HG02973 (cell line): ENCODE measurements at regions not wholly inside any gene's neighbourhood (a gene's known extent, or its start where the extent isn't known, plus 50 kb on each side); places are given as distances from the start of the nearest gene placed in this dataset.

Experiments
- ATAC-seq: cut with Tn5 transposase; IDR thresholded peaks from one replicate; pipeline ENCODE4 v1.9.1; 2021; ENCODE audit warnings: moderate library complexity; ENCODE audit not compliant: unreplicated experiment

DNA sequence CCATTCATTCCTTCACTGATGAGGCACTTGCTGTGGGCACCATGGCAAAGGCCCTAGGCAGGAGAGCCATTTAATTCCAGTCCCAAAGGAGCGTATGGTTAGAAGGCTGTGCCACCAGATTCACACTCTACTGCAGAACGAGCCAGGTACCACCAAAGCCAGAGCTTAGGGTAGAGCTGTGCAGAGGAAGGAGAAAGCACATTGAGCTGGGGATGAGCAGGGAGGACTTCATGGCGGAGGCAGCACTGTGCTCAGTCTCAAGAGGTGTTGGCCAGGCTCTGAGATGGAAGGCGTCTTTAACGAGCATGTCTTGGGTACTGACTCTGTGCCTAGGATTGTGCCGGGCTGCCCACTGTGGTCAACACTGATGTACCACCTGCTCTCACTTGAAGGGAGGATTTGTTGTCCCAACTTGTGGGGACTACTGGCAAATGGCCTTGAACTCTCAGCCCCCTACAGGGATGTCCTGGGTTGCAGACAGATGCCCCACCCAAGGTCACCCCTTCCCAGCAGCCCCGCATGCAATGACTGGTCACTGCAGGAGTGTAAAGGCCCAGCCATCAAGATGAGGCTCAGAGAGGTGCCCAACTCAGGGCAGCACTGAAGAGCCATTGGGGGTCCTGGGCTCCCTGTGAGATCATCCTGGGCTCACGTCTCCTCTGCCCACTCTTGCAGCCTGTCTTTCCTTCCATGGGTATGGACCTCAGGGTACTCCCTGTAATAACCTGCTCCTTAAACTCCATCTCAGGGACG is 251.4 kb downstream of the GLI2 start:
- ATAC-seq, result no peak

DNA sequence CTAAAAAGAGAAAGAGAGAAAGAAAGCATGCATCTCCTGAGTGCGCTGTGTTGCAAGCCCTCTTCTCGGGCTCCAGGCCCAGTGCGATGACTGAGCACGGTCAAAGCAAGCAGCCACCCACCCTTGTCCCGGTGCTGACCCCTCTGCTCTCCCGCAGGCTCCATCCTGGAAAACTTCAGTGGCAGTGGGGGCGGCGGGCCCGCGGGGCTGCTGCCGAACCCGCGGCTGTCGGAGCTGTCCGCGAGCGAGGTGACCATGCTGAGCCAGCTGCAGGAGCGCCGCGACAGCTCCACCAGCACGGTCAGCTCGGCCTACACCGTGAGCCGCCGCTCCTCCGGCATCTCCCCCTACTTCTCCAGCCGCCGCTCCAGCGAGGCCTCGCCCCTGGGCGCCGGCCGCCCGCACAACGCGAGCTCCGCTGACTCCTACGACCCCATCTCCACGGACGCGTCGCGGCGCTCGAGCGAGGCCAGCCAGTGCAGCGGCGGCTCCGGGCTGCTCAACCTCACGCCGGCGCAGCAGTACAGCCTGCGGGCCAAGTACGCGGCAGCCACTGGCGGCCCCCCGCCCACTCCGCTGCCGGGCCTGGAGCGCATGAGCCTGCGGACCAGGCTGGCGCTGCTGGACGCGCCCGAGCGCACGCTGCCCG is 252.5 kb downstream of the GLI2 start:
- no peak for ATAC-seq

DNA sequence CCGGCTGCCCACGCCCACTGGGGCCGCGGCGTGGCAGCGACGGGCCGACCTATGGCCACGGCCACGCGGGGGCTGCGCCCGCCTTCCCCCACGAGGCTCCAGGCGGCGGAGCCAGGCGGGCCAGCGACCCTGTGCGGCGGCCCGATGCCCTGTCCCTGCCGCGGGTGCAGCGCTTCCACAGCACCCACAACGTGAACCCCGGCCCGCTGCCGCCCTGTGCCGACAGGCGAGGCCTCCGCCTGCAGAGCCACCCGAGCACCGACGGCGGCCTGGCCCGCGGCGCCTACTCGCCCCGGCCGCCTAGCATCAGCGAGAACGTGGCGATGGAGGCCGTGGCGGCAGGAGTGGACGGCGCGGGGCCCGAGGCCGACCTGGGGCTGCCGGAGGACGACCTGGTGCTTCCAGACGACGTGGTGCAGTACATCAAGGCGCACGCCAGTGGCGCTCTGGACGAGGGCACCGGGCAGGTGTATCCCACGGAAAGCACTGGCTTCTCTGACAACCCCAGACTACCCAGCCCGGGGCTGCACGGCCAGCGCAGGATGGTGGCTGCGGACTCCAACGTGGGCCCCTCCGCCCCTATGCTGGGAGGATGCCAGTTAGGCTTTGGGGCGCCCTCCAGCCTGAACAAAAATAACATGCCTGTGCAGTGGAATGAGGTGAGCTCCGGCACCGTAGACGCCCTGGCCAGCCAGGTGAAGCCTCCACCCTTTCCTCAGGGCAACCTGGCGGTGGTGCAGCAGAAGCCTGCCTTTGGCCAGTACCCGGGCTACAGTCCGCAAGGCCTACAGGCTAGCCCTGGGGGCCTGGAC is 253.2 kb downstream of the GLI2 start:
- ATAC-seq, result no peak

DNA sequence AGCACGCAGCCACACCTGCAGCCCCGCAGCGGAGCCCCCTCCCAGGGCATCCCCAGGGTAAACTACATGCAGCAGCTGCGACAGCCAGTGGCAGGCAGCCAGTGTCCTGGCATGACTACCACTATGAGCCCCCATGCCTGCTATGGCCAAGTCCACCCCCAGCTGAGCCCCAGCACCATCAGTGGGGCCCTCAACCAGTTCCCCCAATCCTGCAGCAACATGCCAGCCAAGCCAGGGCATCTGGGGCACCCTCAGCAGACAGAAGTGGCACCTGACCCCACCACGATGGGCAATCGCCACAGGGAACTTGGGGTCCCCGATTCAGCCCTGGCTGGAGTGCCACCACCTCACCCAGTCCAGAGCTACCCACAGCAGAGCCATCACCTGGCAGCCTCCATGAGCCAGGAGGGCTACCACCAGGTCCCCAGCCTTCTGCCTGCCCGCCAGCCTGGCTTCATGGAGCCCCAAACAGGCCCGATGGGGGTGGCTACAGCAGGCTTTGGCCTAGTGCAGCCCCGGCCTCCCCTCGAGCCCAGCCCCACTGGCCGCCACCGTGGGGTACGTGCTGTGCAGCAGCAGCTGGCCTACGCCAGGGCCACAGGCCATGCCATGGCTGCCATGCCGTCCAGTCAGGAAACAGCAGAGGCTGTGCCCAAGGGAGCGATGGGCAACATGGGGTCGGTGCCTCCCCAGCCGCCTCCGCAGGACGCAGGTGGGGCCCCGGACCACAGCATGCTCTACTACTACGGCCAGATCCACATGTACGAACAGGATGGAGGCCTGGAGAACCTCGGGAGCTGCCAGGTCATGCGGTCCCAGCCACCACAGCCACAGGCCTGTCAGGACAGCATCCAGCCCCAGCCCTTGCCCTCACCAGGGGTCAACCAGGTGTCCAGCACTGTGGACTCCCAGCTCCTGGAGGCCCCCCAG is 254.1 kb downstream of the GLI2 start:
- ATAC-seq, result no peak

DNA sequence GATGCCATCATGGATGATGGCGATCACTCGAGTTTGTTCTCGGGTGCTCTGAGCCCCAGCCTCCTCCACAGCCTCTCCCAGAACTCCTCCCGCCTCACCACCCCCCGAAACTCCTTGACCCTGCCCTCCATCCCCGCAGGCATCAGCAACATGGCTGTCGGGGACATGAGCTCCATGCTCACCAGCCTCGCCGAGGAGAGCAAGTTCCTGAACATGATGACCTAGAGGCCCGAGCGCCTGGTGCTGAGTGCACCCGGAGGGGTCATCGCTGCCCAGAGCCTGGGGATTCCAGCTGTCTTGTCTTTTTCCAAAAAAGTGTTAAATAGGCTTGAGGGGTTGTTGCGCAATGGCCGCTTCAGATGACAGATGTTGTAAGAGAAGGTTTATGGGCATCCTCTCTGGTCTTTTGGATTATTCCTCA is 254.8 kb downstream of the GLI2 start:
- ATAC-seq, result no peak

DNA sequence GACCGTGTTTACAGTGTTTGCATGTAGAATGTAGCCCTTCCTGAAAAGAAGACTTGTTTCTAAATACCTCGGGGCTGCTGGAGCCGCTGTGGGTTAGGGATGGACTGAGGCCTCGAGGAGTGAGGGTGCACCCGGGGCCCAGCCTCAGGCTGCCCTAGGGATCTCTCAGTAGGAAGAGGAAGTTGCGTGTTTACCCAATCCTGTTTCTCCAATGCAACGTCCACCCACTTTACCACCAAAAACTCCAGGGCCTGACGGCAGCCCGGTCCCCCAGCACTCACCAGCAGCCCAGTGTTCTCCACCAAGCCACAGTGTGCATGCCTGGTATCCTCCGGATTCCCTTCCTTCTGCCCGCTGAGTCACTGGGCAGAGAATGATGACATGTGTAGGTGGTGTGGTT is 255.8 kb downstream of the GLI2 start:
- ATAC-seq, result no peak

DNA sequence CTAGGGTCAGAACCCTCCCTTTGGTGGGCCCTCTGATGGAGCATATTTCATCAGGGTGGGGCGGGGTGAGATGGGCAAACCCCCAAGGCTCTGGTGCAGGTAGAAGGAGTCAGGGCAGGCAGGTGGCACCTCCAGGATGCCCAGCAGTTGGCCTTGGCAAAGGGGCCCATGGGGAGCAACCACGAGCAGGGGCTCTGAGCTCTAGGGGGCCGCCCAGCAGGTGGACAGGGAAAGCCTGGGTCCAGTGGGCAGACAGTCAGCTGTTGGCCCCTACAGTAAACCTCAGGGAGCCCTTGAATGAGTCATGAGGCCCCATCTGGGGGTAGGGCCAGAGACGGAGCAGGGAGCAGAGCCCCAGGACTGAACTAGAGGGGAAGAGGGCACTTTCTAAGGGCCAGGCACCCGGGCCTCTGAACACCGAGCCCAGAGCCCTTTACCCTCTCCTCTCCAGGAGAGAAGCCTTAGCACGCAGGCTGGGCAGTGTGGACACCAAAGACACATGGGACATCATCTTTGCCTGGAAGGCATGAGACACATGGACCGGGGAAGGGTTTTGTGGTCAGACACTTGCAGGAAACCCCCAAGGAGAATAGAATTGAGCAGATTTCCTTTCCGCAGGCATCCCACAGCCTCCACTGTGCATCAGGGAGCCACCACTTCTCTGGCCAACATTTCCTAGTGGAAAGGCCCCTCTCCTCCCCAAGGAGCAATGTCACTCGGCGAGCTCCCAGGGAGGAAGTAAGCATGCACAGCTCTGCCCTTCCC is 257.3 kb downstream of the GLI2 start:
- ATAC-seq, result no peak

DNA sequence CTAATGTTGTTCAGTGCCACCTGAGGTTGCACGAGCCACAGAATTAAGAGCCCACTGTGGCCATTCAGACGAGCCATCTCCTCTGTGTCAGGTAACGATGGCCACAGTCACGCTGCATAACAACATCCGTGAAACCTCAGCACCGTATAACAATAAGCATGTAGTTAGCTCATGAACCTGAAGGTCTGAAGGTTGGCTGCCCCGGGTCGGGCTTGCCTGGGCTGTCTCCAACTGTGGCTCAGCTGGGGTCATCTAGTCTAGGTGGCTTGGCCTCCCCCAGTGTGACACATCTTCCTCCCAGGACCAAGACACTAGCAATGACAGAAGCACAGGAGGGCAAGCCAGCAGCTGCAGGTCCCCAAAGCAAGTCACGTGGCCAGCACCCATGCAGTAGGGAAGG is 258.0 kb downstream of the GLI2 start:
- no peak for ATAC-seq

DNA sequence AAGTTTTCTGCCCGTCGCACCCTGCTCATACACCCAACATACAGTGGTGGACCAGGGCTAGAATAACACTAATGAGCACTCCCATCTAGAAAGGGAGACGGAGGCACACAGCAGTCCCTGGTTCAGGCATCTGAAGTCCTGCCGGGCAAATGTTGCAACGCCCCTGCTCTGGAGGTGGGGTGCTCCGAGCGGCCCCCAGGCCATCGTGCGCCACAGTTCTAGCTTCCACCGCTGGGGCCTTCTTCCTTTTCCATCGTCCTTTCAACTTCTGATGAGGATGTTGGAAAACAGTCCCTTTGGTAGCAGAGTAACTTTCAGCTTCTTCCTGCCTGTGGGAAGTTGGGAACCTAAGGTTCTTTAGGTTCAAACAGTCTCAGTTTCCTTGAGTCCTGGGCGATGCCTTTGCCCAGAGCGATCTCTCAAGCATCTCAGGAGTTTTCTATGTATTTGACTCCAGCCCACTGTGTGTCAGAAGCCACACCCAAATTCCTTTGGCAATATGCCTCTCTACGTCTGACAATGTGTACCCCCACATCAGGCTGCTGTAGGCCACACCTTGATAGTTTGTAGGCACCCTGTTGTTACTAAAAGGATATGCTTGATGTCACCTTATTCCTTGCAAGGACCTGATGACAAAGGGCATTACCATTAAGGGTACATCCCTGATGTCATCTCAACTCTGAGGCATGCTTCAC is 258.8 kb downstream of the GLI2 start:
- ATAC-seq, result no peak

DNA sequence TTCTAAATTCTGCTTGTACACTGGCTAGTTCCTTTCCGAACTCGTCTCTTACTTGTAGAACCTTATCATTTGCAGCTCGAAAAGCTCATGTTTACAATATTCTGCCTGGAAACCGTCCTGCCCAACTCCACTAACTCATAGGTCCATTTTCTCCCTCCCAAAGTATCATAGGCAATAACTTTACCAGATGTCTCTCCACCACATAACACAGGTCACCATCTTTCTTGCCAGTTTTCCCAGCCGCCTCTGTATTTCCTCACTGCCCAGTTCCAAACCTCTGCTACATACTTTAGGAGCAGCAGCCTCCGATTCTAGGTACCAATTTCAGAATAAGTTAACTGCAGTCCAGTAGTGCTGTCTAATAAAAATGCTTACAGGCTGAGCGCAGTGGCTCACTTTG is 259.5 kb downstream of the GLI2 start:
- ATAC-seq, result no peak

DNA sequence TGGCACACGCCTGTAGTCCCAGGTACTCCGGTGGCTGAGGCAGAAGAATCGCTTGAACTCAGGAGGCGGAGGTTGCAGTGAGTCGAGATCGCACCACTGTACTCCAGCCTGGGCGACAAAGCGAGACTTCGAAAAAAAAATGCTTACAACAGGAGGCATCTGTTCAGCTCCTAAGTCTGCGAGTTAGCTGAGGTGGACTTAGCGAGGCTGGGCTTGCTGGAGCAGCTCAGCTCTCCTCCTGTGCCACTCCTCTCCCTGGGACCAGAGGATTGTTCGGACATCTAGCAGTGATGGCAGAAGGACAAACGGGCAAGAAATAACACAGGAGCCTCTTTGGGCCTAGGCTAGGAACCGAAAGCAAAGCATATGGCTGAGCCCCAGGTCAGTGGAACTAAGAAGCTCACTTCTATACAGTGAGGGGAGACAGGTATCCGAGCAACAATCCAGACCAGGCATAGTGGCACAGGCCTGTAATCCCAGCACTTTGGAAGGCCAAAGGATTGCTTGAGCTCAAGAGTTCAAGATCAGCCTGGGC is 260.1 kb downstream of the GLI2 start:
- no peak for ATAC-seq

DNA sequence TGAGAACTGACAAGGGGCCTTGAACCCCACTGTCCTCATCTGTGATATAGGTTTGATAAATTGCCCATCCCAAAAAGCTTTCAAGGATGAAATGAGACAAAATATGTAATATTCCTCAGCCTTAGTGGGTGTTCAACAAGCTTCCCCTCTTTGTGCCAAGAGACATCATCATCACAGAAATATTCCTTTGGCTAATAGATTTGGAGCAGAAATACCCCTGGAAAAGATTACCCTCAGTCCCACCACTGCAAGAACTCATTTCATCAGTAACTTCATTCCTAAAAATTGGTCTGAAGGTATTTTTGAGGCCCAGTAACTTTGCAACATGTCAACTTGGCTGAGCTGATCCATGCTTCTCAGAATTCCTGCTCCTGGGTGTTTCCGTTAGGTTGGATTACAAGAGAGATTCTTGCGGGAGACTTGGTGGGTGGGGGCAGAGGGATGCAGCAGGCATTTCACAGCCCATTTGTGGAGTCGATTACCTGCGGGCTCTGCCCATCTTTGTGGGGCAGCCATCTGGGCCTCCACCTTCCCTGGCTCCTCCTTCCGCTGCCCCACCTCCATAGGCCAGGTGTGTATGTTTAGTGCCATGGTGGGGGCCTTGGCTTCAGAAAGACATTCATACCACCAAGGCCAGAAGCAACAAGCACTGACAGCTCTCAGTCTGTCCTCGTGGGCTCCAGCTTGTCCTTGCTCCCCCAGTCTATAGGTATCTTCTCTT is 263.9 kb downstream of the GLI2 start:
- ATAC-seq, result no peak

DNA sequence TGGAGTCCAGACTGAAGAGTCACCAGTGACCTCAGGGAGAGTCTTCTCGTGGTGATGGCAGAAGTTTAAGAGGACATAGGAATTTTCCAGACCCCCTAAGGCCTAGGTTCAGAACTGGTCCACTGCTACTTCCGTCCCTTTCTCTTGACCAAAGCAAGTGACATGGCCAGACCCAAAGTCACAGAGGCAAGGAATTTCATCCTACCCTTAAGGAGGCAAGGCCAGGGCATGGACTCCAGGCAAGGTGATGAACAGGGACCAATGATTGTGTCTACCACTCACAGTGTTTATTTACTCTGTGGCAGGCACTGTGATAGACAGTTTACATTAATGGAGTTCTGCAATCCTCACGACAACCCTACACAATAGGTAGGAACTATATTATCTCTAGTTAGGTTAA is 265.1 kb downstream of the GLI2 start:
- no peak for ATAC-seq

DNA sequence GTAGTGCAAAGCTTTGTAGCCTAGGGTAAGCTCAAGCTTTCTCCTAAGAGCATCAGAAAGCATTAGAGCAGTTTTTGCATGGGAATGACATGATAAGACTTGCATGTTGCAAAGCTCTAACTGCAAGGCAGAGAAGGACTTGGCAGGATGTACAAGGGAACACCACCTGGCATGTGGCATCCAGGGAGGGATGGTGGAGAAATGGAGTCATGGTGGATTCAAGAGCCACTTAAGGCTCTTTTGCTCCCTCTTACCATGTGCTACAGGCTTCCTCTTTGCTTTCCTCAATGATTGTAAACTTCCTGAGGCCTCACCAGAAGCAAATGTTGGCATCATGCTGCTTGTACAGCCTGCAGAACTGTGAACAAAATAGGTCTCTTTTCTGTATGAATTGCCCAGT is 266.0 kb downstream of the GLI2 start:
- ATAC-seq, result no peak

DNA sequence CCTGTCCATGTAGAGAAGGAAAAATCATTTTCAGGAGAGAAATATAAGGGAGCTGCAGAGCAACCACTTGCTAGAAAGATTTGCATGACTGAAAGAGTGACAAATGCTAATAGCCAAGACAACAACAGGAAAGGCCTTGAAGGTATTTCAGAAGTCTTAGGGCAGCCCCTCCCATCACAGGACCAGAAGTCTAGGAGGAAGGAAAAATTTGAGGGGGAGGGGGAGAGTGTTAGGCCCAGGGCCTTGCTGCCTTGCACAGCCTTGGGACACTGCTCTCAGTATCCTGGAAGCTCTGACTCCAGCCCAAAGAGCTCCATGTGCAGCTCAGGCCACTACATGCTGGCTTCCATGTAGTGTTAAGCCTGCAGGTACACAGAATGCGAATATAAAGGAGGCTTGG is 266.9 kb downstream of the GLI2 start:
- ATAC-seq, result no peak

DNA sequence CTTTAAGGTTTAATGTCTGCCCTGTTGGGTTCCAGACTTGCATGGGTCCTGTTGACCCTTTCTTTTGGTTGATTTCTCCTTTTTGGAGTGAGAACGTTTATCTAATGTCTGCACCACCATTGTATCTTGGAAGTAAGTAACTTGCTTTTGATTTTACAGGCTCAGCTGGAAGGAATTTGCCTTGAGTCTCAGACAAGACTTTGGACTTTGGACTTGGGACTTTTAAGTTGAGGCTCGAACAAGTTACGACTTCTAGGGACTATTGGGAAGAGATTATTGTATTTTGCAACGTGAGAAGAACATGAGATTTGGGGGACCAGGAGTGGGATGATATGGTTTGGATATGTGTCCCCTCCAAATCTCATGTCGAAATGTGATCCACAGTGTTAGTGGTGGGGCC is 267.7 kb downstream of the GLI2 start:
- no peak for ATAC-seq

DNA sequence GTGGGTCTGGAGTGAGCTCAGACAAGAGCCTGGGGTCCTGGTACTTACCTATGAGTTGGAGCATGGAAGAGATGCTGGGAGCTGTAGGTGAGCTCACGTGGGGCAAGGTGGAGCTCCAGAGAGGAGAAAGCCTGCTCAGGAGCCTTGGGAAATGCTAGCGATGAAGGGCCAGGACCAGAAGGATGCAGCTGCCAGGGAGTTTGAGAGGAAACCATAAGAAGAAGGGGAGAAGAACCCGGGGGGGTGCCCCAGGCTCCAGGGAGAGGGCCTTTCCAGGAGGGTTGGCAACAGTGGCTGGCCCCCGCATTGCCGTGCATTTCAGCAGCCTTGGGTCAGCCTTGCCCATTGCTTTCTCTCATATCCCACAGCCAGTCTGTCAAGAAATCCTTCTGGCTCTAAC is 268.7 kb downstream of the GLI2 start:
- ATAC-seq, result no peak

DNA sequence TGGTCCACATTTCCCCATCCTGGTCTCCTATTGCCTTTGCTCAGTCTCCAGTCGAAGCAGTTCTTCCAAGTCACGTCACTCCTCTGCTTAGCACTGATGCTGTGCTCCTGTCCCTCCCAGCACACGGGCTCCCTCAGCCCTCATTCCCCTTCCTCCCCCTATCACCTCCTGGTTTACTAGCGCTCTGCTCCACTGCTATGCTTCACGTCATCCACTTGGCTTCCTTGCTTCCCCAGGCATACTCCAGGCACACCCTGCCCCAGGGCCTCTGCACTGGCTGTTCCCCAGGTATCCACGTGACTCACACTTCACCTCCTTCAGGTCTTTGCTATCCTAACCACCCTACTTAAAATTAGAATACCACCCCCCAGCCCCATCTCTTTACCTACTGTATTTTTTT is 269.3 kb downstream of the GLI2 start:
- ATAC-seq, result no peak

DNA sequence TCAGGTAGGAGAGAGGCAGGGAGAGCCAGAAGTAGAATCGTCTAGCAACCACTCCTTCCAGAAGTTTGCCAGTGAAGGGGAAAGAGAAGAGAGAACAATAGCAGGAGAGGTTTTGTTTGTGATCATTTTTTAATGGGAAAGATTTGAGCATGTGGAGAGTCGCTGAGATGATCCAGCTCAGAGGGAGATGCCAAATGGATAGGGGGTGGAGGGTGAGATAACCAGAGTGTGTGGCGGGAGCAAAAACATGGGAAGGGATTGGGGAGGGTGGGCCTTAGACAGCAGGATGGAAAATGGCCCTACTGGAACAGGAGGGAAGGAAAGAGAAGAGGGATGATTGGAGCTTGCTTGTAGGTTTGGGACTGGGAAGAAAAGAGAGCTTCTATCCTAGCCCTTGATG is 269.8 kb downstream of the GLI2 start:
- no peak for ATAC-seq
